DMS153 (cell line): ENCODE measurements at regions not wholly inside any gene's neighbourhood (a gene's known extent, or its start where the extent isn't known, plus 50 kb on each side); places are given as distances from the start of the nearest gene placed in this dataset.
"Not testable (repeated sequence)": the region's sequence is repeated elsewhere in the genome, so short reads cannot be mapped to it uniquely, and the experiment has no call there.

ENCODE experiments used
- DNase-seq: peaks from one replicate; lab custom pipeline; 2025; lab: John Stamatoyannopoulos, UW

GRCh38 chr10:84935772-84936171, 607.4 kb downstream of the CCSER2 start:
- no peak for DNase-seq

- DNase-seq: no peak
Observed at GRCh38 chr10:84938117-84938905, 609.9 kb downstream of the CCSER2 start.

GRCh38 chr10:84943541-84943940, 615.2 kb downstream of the CCSER2 start:
- no peak for DNase-seq

- DNase-seq: no peak
Observed at GRCh38 chr10:84944187-84944586, 615.8 kb downstream of the CCSER2 start.

GRCh38 chr10:84945791-84946190, 617.4 kb downstream of the CCSER2 start:
- peak; percentile 43 for DNase-seq

- peak; percentile 97 for DNase-seq
Observed at GRCh38 chr10:84946904-84947303, 618.5 kb downstream of the CCSER2 start.

GRCh38 chr10:84948644-84949043, 620.3 kb downstream of the CCSER2 start:
- DNase-seq: no peak

GRCh38 chr10:84951616-84952015, 623.2 kb downstream of the CCSER2 start:
- DNase-seq: no peak

- no peak for DNase-seq
Observed at GRCh38 chr10:84957427-84957826, 629.0 kb downstream of the CCSER2 start.

GRCh38 chr10:84965468-84965867, 637.1 kb downstream of the CCSER2 start:
- DNase-seq: no peak

GRCh38 chr10:84966708-84967441, 638.5 kb downstream of the CCSER2 start:
- no peak for DNase-seq

GRCh38 chr10:84969297-84969696, 640.9 kb downstream of the CCSER2 start:
- DNase-seq: not testable (repeated sequence)

- DNase-seq: no peak
Observed at GRCh38 chr10:84987039-84987438, 658.6 kb downstream of the CCSER2 start.

- DNase-seq: no peak
Observed at GRCh38 chr10:84988011-84988410, 659.6 kb downstream of the CCSER2 start.

GRCh38 chr10:84990713-84991112, 662.3 kb downstream of the CCSER2 start:
- DNase-seq: no peak

GRCh38 chr10:84991301-84991700, 662.9 kb downstream of the CCSER2 start:
- DNase-seq: no peak

GRCh38 chr10:84993251-84994035, 665.1 kb downstream of the CCSER2 start:
- DNase-seq: no peak

GRCh38 chr10:84994722-84995121, 666.3 kb downstream of the CCSER2 start:
- DNase-seq: no peak

- no peak for DNase-seq
Observed at GRCh38 chr10:84996580-84996979, 668.2 kb downstream of the CCSER2 start.

GRCh38 chr10:84997870-84998269, 669.5 kb downstream of the CCSER2 start:
- DNase-seq: no peak

- DNase-seq: no peak
Observed at GRCh38 chr10:84999929-85000328, 671.5 kb downstream of the CCSER2 start.

- DNase-seq: no peak
Observed at GRCh38 chr10:85003083-85003482, 674.7 kb downstream of the CCSER2 start.
